DND-41 (cell line): ENCODE measurements at regions not wholly inside any gene's neighbourhood (a gene's known extent, or its start where the extent isn't known, plus 50 kb on each side); places are given as distances from the start of the nearest gene placed in this dataset.

Source experiments
- CTCF ChIP-seq: IDR thresholded peaks from 2 replicates; pipeline ENCODE4 v1.5.1; 2012; ENCODE audit warnings: borderline replicate concordance, low read length, moderate library complexity, mild to moderate bottlenecking; ENCODE audit not compliant: poor library complexity, severe bottlenecking; ENCODE audit errors: extremely low read depth
- EZH2 ChIP-seq: IDR thresholded peaks from 3 replicates; pipeline ENCODE4 v1.6.1; 2012; ENCODE audit warnings: borderline replicate concordance, low read depth, mild to moderate bottlenecking, moderate library complexity, low read length, inconsistent platforms; ENCODE audit not compliant: severe bottlenecking

DNA sequence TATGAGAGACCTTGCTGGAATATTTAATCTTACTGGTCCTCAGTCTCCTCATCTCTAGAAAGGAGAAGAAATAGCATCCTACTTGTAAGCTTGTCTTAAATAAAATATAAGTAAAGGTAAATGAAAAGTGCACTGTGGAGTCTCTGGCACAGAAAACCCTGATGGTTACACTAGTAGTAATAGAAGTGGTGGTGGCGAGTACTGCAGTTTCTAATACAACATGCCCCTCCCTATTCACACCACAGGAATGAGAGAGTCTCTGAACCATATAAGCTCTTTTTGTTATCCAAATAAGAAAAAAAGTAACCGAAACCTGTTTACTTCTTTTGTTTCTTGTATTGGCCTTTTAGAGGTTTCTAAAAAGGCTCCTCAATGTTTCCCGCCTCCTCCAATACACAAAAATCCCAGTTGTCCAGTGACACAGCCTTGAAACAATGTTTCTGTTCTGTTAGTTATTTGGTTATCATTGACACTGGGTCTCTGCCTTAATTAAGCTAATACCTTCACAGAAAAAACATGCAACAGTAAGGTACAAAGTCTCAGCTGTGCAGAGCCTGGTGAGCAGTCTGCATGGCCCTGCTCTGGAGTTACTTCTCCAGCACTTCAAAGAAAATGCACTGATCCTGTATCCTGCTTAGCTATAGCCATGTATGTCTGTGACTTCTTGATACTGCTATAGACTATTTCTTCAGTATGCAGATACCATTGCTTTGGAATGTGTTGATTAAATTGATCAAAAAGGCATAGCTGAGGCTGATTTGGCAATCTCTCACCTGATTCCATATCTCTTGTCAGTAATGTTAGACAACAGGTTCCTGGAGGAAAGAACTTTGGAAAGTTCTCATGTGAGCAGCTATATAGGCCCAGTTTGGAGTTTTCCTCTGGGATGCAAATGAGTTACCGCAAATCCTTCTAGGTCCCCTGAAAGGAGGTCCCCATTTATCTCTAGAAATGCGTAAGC lies 315.6 kb upstream of the IL12A start:
- no peak for TF ChIP-seq CTCF
- no peak for TF ChIP-seq EZH2
